Myocyte (in vitro differentiated cells): ENCODE measurements at regions not wholly inside any gene's neighbourhood (a gene's known extent, or its start where the extent isn't known, plus 50 kb on each side); places are given as distances from the start of the nearest gene placed in this dataset.

Experiments used
- DNase-seq: peaks from one replicate; pipeline ENCODE4 v3.0.0-alpha.2; 2012; ENCODE audit warnings: low read depth

GRCh38 chr2:58541511-58541910 is 300.4 kb upstream of the FANCL start:
- no peak for DNase-seq

GRCh38 chr2:58540681-58541080 is 299.6 kb upstream of the FANCL start:
- DNase-seq: no peak

- DNase-seq: no peak
Observed at GRCh38 chr2:58539973-58540372, 298.8 kb upstream of the FANCL start.

GRCh38 chr2:58535990-58536389 is 294.9 kb upstream of the FANCL start:
- no peak for DNase-seq

GRCh38 chr2:58535182-58535581 is 294.1 kb upstream of the FANCL start:
- peak; percentile 15 for DNase-seq

DNA sequence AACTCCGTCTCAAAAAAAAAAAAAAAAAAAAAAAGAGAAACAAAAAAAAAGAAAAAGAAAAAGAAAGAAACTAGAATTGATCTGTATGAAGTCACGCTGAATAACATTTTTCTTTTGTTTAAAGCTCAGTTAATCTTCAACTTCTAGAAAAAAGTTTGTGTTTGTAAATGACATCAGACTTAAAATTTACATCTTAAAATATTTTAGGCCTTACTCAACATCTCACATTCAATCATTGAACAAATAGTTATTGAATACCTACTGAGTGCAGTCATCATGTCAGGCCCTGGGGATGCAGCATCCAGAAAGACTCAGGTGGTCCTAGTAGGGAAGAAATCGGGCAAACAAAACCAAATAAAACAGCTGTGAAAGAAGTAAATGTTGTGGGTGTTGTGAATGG is 292.3 kb upstream of the FANCL start:
- DNase-seq: no peak

- DNase-seq: no peak
Observed at GRCh38 chr2:58532641-58533040, 291.5 kb upstream of the FANCL start.

DNA sequence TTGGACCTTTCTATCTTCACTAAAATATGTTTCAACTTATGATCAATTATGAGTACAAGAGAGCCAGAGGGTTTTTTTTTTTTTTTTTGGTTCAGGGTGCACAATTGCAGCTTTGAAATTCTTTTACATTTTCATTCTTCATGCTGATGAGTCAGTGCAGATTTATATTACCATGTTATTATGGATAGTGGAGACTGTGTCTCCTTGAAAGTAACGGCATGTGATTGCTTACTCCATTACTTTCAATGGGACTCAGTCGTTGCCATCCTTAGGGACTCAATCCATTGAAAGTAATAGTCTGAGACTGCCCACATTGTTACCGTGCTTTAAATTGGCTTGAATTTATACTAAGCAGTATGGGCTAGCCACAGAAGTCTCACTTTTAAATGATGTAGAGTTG is 286.5 kb upstream of the FANCL start:
- no peak for DNase-seq

GRCh38 chr2:58521803-58522554 is 280.9 kb upstream of the FANCL start:
- DNase-seq: no peak

- DNase-seq: no peak
Observed at GRCh38 chr2:58520903-58521302, 279.8 kb upstream of the FANCL start.

DNA sequence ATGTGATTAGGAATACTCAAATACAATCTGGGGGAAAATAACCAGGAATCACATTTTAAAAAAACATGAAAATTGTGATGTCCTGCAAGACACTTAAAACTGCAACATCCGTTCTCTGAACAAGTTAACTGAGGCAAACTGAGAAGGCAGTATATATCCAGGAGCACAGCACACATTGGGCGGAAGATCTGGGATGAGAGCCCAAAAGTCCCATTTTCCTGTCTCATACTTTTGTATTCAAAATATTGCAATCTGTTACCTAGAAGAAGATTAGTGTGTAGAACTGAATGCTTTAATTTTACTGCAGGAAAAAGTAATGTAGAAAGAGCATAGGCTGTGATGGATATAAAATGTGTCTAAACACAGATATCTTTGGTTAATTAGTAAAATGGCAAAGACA is 276.8 kb upstream of the FANCL start:
- DNase-seq: no peak

GRCh38 chr2:58516695-58517094 is 275.6 kb upstream of the FANCL start:
- no peak for DNase-seq

- no peak for DNase-seq
Observed at GRCh38 chr2:58515827-58516573, 274.9 kb upstream of the FANCL start.

DNA sequence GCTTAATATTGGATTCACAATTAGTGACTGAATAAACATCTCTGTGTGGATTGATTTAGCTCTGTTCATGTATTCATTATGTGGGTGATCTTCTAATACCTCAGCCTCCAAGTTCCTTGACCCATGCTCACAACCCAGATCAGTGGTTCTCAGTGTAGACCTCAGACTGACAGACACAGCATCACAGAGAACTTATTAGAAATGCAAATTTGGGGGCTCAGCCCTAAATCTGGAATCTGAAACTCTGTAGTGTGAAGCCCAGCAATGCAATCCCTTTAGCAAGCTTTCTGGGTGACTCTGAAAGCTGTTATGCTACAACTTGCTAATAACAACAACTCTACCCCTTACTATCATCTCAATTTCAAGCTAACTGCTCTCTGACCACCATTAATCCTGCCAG is 273.1 kb upstream of the FANCL start:
- DNase-seq: no peak

DNA sequence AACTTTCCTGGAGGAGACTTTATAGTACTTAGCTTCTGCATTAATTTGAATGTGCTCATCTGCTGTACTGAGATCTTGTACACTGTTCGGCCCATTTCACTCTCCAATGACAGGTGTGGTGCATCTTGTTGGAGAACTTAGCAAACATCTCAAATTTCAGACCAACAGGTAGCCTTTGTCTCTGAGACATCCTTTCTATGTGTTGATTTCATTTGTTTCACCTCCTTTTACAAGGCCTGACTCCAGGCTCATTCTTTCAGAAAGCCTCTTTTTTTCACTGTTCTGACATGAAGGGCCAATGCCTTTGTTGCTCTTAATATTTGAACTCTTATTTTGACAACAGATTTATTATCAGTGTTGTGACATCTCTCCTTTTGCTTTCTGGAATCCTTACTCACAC is 271.8 kb upstream of the FANCL start:
- DNase-seq: no peak

GRCh38 chr2:58508006-58508405 is 266.9 kb upstream of the FANCL start:
- DNase-seq: no peak

DNA sequence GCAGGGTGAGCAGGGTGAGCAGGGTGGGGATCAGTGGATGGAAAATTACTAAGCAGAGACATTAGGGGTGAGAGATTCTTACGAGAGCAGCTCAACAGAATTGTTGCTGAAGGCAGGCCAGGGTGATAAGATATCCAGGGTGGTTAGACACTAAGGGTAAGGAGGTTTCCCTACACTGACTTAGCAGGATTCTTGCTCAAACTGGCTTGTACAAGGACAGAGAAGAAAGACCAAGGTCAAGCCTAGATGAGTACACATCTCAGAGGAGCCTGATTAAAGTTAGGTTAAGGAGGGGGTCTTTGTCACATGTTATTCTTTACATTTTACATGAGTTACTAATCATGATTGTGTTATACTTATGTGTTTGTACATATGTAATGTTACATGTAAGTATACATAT is 262.8 kb upstream of the FANCL start:
- DNase-seq: no peak

DNA sequence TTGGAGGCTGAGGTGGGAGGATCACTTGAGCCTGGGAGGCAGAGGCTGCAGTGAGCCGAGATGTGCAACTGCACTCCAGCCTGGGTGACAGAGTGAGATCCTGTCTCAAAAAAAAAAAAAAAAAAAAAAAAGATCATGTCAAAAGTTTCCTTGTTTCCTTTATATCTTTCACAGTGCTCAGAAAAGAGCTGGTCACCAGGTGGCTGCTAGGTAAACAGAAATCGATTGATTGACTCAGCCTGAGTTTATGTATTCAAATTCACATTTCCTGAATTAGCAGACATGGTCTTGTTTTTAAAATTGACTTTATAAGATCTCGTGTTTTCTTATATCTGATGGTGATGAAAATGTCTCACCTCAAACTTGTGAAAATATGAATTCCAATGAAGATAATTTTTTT is 261.8 kb upstream of the FANCL start:
- no peak for DNase-seq

DNA sequence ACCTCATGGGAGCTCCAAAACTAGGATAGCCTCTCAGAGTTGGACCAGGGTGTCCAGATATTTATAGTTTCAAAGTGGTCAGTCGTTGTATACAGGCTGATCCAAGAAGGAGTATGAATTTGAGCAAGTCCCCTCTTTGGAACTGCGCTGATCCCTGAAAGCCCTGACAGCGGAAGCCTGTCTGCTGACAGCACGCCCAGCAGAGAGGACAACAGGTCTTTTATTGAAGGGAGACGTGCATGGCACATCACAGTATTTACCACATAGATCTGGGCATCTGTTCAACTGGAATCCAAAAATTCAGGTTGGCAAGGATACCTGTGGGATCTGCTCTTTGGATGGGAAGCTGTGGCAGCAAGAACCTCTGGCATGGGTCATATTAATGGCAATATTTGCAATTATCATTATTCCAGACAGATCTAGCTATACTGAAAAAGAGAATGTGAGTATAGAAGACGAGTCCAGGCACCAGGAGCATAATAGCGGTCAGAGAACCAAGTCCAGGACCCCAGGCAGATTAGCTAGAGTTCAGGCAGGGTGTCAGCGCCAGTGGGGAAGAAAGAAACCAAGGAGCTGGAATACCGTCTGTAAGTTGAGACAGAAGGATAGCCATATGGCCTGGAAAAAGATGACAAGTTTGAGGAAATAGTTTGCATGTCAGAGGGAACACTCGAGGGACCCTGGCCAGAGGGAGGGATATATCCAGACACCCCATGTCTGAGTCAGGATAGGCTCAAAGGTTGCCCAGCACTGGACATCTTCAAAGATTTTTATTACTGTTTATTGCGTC is 260.4 kb upstream of the FANCL start:
- no peak for DNase-seq

GRCh38 chr2:58497168-58497567 is 256.0 kb upstream of the FANCL start:
- DNase-seq: no peak

GRCh38 chr2:58495806-58496205 is 254.7 kb upstream of the FANCL start:
- no peak for DNase-seq

- DNase-seq: no peak
Observed at GRCh38 chr2:58494071-58494501, 253.0 kb upstream of the FANCL start.
